ENCODE measurements at regions not wholly inside any gene's neighbourhood (a gene's known extent, or its start where the extent isn't known, plus 50 kb on each side); places are given as distances from the start of the nearest gene placed in this dataset.
"Not testable (repeated sequence)": the region's sequence is repeated elsewhere in the genome, so short reads cannot be mapped to it uniquely, and the experiment has no call there.

DNA sequence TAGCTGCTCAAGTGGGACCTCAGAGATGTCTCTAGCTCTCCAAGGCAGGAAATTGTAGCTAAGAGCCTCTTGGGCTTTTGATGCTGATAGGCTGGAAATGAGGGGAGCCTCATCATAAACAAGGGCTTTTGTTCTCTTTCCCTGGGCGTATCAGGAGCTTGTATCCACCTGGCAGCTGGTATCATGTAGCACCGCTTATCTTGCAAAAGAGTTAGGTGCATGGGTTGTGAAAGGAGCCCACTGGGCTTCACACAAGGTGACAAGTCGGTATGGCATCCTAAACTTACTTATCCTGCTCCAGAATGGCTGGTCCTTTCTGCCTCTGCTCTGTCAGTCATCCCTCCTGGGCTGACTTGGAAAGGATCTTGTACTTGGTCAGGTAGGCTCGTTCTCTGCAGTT, 565.8 kb downstream of the GRXCR1 start:
- no peak for DNase-seq (ENCODE audit: insufficient read length, low spot score)
- TF ChIP-seq CTCF (IDR thresholded peaks at IDR 0.05; ENCODE audit: insufficient read depth, missing control alignments) = no peak
- no peak for FAIRE-seq

DNA sequence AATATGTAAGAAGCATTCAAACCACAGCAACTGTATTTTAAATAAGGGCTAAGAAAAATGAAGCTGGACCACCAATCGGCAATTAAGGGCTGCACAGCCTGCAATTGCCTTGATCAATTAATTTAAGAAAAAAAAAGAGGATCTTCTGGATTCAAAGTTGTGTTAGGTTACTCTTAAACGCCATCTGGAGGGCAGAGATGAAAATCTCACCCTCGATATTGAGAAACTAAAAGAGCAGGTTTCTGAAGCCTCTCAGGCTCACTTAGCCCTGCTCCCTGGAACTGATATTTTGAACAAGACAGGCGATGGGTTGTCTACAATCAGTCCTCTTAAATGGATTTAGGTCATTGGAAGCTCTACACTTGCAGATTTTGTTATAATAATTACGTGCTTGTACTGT, 579.4 kb downstream of the GRXCR1 start:
- no peak for TF ChIP-seq CTCF (IDR thresholded peaks at IDR 0.05; ENCODE audit: insufficient read depth, missing control alignments)
- DNase-seq (ENCODE audit: insufficient read length, low spot score) = no peak
- no peak for FAIRE-seq

- TF ChIP-seq CTCF (IDR thresholded peaks at IDR 0.05; ENCODE audit: insufficient read depth, missing control alignments) = no peak
- DNase-seq (ENCODE audit: insufficient read length, low spot score) (no peak), FAIRE-seq (no peak)
These were observed 589.0 kb downstream of the GRXCR1 start for GRCh38 chr4:43481526-43481925.

DNA sequence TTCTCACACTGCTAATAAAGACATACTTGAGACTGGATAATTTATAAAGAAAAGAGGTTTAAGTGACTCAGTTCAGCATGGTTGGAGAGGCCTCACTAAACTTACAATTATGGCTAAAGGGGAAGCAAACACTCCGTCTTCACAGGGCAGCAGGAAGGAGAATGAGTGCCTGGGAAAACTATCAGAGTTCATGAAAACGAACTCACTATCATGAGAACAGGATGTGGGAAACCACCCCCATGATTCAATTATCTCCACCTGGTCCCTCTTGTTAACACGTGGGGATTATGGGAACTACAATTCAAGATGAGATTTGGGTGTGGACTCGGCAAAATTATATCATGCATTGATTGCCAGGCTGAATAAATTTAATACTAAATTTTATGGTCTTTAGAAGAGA, 592.7 kb downstream of the GRXCR1 start:
- no peak for FAIRE-seq
- TF ChIP-seq CTCF (IDR thresholded peaks at IDR 0.05; ENCODE audit: insufficient read depth, missing control alignments) = no peak

GRCh38 chr4:43496188-43496587, 603.7 kb downstream of the GRXCR1 start:
- no peak for TF ChIP-seq CTCF (IDR thresholded peaks at IDR 0.05; ENCODE audit: insufficient read depth, missing control alignments)
- DNase-seq (ENCODE audit: insufficient read length, low spot score) = no peak
- no peak for FAIRE-seq

More for the DNA sequence above, 592.7 kb downstream of the GRXCR1 start:
- DNase-seq (ENCODE audit: insufficient read length, low spot score) = no peak

- FAIRE-seq = no peak
- DNase-seq (ENCODE audit: insufficient read length, low spot score) = no peak
- TF ChIP-seq CTCF (IDR thresholded peaks at IDR 0.05; ENCODE audit: insufficient read depth, missing control alignments) = no peak
These were observed 604.1 kb downstream of the GRXCR1 start for GRCh38 chr4:43496602-43497001.

- DNase-seq (ENCODE audit: insufficient read length, low spot score); FAIRE-seq: not testable (repeated sequence)
These were observed 613.3 kb downstream of the GRXCR1 start for GRCh38 chr4:43505823-43506222.

DNA sequence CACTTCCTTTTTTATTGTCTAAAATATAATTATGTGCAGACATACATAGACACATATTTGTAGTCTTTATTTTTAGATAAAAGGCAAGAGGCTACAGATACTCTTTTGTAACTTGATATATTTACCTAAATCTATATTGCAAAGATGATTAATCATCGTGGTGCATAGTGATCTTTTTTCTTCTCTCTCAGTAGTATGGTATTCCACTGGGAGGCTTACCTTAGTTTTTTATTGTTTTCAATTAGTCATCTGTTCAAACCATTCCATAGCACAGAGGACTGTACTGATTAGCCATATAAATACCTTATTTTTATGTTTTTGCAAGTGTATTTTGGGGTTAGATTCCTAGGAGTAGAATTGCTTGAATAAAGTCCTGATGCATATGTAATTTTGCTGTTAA, 619.7 kb downstream of the GRXCR1 start:
- DNase-seq (ENCODE audit: insufficient read length, low spot score) (no peak), FAIRE-seq (no peak)
- TF ChIP-seq CTCF (IDR thresholded peaks at IDR 0.05; ENCODE audit: insufficient read depth, missing control alignments) = no peak
